Ishikawa (cell line): ENCODE measurements at regions not wholly inside any gene's neighbourhood (a gene's known extent, or its start where the extent isn't known, plus 50 kb on each side); places are given as distances from the start of the nearest gene placed in this dataset.

Source experiments
- CEBPB ChIP-seq: IDR thresholded peaks from 2 replicates; pipeline ENCODE4 v1.6.1; 2012
- EP300 ChIP-seq: IDR thresholded peaks from 2 replicates; pipeline ENCODE4 v1.6.1; 2012; ENCODE audit warnings: borderline replicate concordance
- FOXM1 ChIP-seq: IDR thresholded peaks from 2 replicates; pipeline ENCODE4 v1.6.1; 2012; ENCODE audit warnings: low read depth, borderline replicate concordance
- NFIC ChIP-seq: IDR thresholded peaks from 2 replicates; pipeline ENCODE4 v1.6.1; 2012
- RAD21 ChIP-seq: IDR thresholded peaks from 2 replicates; pipeline ENCODE4 v1.6.1; 2012; ENCODE audit warnings: low read depth
- REST ChIP-seq: IDR thresholded peaks from 2 replicates; pipeline ENCODE4 v1.6.1; 2012; ENCODE audit warnings: low read depth, mild to moderate bottlenecking
- TCF12 ChIP-seq: IDR thresholded peaks from 2 replicates; pipeline ENCODE4 v1.6.1; 2012; ENCODE audit warnings: low read depth
- USF1 ChIP-seq: IDR thresholded peaks from 2 replicates; pipeline ENCODE4 v1.6.1; 2012
- ZBTB7A ChIP-seq: IDR thresholded peaks from 2 replicates; pipeline ENCODE4 v1.6.1; 2012; ENCODE audit warnings: low read depth

GRCh38 chr6:63517221-63517620 is 55.1 kb upstream of the LOC128125822 start:
- TF ChIP-seq TCF12 (no peak), EP300 (no peak), REST (no peak), RAD21 (no peak), USF1 (no peak), FOXM1 (no peak), CEBPB (no peak)

GRCh38 chr6:63521475-63522210 is 50.6 kb upstream of the LOC128125822 start:
- TF ChIP-seq ZBTB7A (no peak), FOXM1 (no peak), RAD21 (no peak), CEBPB (no peak), TCF12 (no peak), EP300 (no peak), NFIC (no peak), REST (no peak)
